ENCODE measurements at regions not wholly inside any gene's neighbourhood (a gene's known extent, or its start where the extent isn't known, plus 50 kb on each side); places are given as distances from the start of the nearest gene placed in this dataset.

DNA sequence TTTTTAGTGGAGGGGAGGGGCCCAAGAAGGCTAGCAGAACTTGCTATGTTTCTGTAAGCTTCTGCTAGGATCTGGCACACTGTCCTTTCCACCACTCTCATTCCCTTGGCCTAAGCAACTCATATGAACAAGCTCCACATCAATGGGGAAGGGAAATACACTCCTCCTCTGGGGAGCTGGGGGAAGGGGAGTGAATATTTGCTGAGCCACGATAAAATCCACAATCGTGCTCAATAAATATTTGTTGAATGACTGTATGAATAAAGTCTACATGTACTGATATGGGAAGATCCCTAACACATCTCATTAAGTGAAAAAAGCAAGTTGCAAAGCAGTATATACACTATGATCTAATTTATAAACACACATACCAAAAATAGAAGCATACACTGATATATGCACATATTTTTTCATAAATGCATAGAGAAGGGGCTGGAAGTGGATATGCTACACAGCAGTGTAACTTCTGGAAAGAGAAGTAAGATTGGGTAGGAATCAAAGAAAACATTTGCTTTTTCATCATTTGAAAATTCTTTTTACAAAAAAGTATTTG, 95.8 kb upstream of the EFHC2 start:
- no peak overlapping the region for H3K4me3 ChIP-seq (replicated peaks; ENCODE audit: low read depth, low read length)
- DNase-seq (ENCODE audit: extremely low read depth, low read depth), result no peak
- TF ChIP-seq, protein P1, sequence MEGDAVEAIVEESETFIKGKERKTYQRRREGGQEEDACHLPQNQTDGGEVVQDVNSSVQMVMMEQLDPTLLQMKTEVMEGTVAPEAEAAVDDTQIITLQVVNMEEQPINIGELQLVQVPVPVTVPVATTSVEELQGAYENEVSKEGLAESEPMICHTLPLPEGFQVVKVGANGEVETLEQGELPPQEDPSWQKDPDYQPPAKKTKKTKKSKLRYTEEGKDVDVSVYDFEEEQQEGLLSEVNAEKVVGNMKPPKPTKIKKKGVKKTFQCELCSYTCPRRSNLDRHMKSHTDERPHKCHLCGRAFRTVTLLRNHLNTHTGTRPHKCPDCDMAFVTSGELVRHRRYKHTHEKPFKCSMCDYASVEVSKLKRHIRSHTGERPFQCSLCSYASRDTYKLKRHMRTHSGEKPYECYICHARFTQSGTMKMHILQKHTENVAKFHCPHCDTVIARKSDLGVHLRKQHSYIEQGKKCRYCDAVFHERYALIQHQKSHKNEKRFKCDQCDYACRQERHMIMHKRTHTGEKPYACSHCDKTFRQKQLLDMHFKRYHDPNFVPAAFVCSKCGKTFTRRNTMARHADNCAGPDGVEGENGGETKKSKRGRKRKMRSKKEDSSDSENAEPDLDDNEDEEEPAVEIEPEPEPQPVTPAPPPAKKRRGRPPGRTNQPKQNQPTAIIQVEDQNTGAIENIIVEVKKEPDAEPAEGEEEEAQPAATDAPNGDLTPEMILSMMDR (IDR thresholded peaks at IDR 0.05; ENCODE audit: low read depth, low read length, missing control alignments), result no peak

GRCh38 chrX:44435047-44435446, 91.6 kb upstream of the EFHC2 start:
- TF ChIP-seq, protein P1 (IDR thresholded peaks at IDR 0.05; ENCODE audit: low read depth, low read length, missing control alignments), result no peak
- no peak overlapping the region for H3K4me3 ChIP-seq (replicated peaks; ENCODE audit: low read depth, low read length)
- DNase-seq (ENCODE audit: extremely low read depth, low read depth), result no peak

DNA sequence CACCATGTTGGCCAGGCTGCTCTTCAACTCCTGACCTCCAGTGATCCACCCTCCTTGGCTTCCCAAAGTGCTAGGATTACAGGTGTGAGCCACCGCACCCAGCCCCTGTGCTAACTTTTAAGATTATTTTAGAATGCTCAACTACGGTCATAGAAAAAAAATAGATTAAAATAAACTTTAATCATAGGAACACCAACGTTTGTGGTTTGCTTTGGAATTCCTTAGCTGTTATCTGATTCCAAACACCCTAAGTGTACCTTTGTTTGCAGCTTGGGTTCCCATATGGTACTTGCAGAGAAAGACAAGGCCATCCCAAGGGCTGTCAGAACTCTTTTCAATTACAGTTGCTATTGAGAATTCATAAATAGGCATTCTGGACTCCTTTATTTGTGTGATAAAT, 90.1 kb upstream of the EFHC2 start:
- H3K4me3 ChIP-seq (replicated peaks; ENCODE audit: low read depth, low read length), result no peak overlapping the region
- TF ChIP-seq, protein P1 (IDR thresholded peaks at IDR 0.05; ENCODE audit: low read depth, low read length, missing control alignments), result no peak
- DNase-seq (ENCODE audit: extremely low read depth, low read depth), result no peak

DNA sequence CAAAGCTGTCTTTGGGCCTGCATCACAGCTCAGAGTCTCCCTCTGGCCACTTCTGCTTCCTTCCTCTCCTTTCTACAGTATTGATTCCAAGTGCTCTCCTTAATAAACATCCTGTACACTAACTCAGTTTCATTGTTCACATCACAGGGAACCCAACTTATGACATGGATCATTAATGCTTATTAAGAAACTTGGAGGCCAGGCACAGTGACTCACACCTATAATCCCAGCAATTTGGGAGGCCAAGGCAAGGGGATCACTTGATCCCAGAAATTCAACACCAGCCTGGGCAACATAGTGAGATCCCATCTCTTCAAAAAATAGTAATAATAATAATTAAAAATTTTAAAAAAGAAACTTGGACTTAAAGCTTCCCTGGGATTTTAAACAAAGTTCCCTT, 89.2 kb upstream of the EFHC2 start:
- peak; percentile 38 for DNase-seq (ENCODE audit: extremely low read depth, low read depth)
- no peak overlapping the region for H3K4me3 ChIP-seq (replicated peaks; ENCODE audit: low read depth, low read length)
- TF ChIP-seq, protein P1 (IDR thresholded peaks at IDR 0.05; ENCODE audit: low read depth, low read length, missing control alignments), result no peak

GRCh38 chrX:44431194-44431593, 87.7 kb upstream of the EFHC2 start:
- TF ChIP-seq, protein P1 (IDR thresholded peaks at IDR 0.05; ENCODE audit: low read depth, low read length, missing control alignments), result no peak
- H3K4me3 ChIP-seq (replicated peaks; ENCODE audit: low read depth, low read length), result no peak overlapping the region
- no peak for DNase-seq (ENCODE audit: extremely low read depth, low read depth)

- TF ChIP-seq, protein P1 (IDR thresholded peaks at IDR 0.05; ENCODE audit: low read depth, low read length, missing control alignments), result no peak
- no peak for DNase-seq (ENCODE audit: extremely low read depth, low read depth)
- H3K4me3 ChIP-seq (replicated peaks; ENCODE audit: low read depth, low read length), result no peak overlapping the region
Observed at GRCh38 chrX:44428989-44429627, 85.6 kb upstream of the EFHC2 start.

GRCh38 chrX:44422631-44423030, 79.2 kb upstream of the EFHC2 start:
- DNase-seq (ENCODE audit: extremely low read depth, low read depth), result no peak
- H3K4me3 ChIP-seq (replicated peaks; ENCODE audit: low read depth, low read length), result no peak overlapping the region
- TF ChIP-seq, protein P1 (IDR thresholded peaks at IDR 0.05; ENCODE audit: low read depth, low read length, missing control alignments), result no peak
